Stomach smooth muscle (tissue), 2 donors: ENCODE measurements at regions not wholly inside any gene's neighbourhood (a gene's known extent, or its start where the extent isn't known, plus 50 kb on each side); places are given as distances from the start of the nearest gene placed in this dataset.

Experiments
- H3K27ac ChIP-seq: one replicate; pipeline ENCODE4 v1.7.0; 2013; ENCODE audit warnings: mild to moderate bottlenecking, low read length, inconsistent platforms
- H3K27me3 ChIP-seq, 2 donors: one replicate each; pipeline ENCODE4 v1.7.0; 2013; ENCODE audit warnings: low read length in 2 of 2; ENCODE audit not compliant: insufficient read depth in 2 of 2, control insufficient read depth in 1 of 2
- H3K36me3 ChIP-seq, 2 donors: one replicate each; pipeline ENCODE4 v1.7.0; 2013; ENCODE audit warnings: low read length in 2 of 2; ENCODE audit not compliant: control insufficient read depth in 2 of 2, insufficient read depth in 2 of 2
- H3K4me1 ChIP-seq: one replicate; pipeline ENCODE4 v1.7.0; 2013; ENCODE audit warnings: low read length; ENCODE audit not compliant: control insufficient read depth, insufficient read depth
- H3K4me3 ChIP-seq, 2 donors: one replicate each; pipeline ENCODE4 v1.7.0; 2013; ENCODE audit warnings: low read length in 2 of 2
- H3K9ac ChIP-seq, 2 donors: one replicate each; pipeline ENCODE4 v1.7.0; 2013; ENCODE audit warnings: low read length in 2 of 2, mild to moderate bottlenecking in 1 of 2
- H3K9me3 ChIP-seq, 2 donors: one replicate each; pipeline ENCODE4 v1.7.0; 2013; ENCODE audit warnings: low read length in 2 of 2; ENCODE audit not compliant: control insufficient read depth in 2 of 2
- donor health status: healthy.
- donor health status: Pancreatic carcinoma.

DNA sequence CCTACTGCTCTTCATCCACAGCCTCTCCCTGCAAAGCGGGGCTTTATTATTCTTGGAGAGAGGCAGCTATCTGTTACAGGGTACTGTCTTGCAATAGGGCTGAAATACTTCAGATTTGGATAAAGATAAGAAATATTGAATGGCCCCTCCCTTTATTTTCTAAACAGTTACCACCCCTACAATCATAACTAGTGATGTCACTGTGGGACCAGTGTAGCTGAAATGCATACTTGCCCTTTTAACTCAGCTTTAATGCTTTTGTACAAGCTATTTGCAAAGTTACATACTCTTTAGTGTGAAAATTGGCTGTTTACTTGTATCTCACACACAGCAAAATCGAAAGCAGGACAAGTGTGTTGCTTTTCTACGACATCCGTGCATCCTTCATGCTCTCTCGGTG, 261.7 kb upstream of the GATB start:
- Histone ChIP-seq H3K4me3 (no peak overlapping the region), H3K9ac (no peak overlapping the region), H3K9me3 (no peaks in the 10 kb centered on the region), H3K27me3 (no peaks in the 10 kb centered on the region), H3K4me1 (no peaks in the 10 kb centered on the region), H3K36me3 (no peaks in the 10 kb centered on the region), H3K27ac (no peak overlapping the region)

DNA sequence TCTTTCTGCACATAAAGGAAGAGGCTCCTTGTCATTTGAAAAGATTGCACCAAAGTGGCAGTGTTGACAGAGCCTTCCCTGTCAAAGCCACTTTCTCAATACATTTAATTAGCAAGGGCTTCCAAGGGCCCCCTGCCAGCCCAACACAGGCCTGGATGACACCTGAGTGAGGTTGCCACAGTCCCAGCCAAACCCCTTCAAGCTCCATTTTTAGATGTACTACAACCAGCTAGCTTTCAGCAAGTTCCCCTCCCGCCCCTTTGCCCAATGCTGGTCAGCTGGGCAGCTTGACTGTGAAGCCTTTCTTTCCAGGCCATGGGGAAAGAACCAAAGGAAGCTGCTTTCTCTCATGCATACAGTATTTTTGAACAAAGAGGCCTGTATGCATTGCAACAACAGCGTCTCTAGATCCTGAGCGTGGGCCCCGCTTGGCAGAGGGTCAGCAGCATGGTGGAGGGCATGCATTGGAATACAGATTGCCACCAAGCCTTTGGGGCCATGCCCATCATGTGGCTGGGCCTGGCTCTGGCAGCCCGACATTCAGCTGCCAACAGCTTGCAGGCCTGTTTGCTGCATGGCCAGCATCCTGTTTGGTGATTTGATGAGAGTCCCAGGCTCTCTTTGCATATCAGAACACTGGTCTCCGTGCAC, 261.1 kb upstream of the GATB start:
- Histone ChIP-seq H3K4me1 (no peaks in the 10 kb centered on the region), H3K36me3 (no peaks in the 10 kb centered on the region), H3K27ac (no peak overlapping the region), H3K4me3 (no peak overlapping the region), H3K27me3 (no peaks in the 10 kb centered on the region), H3K9me3 (no peaks in the 10 kb centered on the region), H3K9ac (no peak overlapping the region)

DNA sequence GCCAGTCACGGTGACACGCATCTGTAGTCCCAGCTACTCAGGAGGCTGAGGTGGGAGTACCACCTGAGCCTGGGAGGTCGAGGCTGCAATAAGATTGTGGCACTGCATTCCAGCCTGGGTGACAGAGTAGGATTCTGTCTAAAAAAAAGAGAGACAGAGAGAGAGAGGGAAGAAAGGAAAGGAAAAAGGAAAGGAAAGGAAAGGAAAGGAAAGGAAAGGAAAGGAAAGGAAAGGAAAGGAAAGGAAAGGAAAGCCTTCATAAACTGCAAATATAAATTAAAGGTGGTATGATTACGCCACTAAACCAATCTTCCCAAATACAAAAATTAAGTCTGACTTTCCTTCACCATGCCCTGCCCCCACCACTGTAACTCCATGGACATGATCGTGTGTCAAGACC, 259.3 kb upstream of the GATB start:
- Histone ChIP-seq H3K4me3 (no peak overlapping the region), H3K9ac (no peak overlapping the region), H3K36me3 (no peaks in the 10 kb centered on the region), H3K4me1 (no peaks in the 10 kb centered on the region), H3K27ac (no peak overlapping the region), H3K9me3 (no peaks in the 10 kb centered on the region), H3K27me3 (no peaks in the 10 kb centered on the region)

DNA sequence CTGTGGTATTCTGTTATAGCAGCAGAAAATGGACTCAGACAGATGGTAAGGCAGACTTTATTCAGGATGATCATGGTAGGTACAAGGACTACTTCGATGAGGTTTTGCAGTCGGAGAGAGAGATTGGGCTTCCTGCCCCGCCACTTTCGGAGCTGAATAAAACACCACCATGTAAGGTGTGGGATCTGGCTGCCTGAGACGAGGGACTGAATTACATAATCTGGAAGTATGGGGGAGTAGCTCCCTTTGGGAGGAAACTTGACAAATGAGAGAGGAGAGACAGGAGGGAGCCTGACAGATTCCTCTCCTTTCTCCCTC, 255.5 kb upstream of the GATB start:
- H3K27me3 ChIP-seq, result no peaks in the 10 kb centered on the region
- no peaks in the 10 kb centered on the region for H3K4me1 ChIP-seq
- no peaks in the 10 kb centered on the region for H3K36me3 ChIP-seq
- H3K9ac ChIP-seq, result no peak overlapping the region
- no peak overlapping the region for H3K4me3 ChIP-seq
- H3K27ac ChIP-seq, result no peak overlapping the region
- H3K9me3 ChIP-seq, result peaks cover 0 to 4% of the 10 kb centered on the region in 2 donors

DNA sequence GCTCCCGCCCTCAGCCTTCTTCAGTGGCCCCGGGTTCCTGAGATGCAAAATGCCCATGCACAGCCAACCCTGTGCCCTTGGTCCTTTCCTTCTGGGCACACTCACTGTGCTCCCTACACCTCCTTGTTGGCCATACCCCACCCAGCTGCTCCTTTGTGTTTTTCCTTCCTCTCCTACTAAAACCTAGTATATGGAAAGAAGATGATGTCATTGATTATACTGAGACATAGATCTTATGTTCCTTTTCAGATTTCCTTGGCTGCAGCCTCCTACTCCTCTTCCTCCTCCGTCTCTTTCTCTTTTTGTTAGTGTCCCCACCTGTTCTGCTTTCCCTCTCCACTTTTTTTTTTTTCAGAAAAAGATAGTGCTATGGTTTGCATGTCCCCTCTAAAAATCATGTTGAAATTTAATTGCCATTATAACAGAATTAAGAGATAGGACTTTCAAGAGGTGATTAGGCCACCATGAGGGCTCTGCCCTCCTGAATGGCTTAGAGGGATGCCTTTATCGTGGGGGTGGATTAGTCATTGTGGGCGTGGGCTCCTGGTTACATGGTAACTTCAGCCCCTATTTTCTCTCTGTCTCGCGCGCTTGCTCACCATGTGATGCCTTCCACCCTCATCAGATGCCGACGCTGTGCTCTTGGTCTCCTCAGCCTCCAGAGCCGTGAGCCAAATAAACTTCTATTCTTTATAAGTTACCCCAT, 254.9 kb upstream of the GATB start:
- Histone ChIP-seq H3K36me3 (no peaks in the 10 kb centered on the region), H3K9me3 (peaks cover 0 to 4% of the 10 kb centered on the region in 2 donors), H3K27ac (no peak overlapping the region), H3K27me3 (no peaks in the 10 kb centered on the region), H3K9ac (no peak overlapping the region), H3K4me1 (no peaks in the 10 kb centered on the region), H3K4me3 (no peak overlapping the region)

DNA sequence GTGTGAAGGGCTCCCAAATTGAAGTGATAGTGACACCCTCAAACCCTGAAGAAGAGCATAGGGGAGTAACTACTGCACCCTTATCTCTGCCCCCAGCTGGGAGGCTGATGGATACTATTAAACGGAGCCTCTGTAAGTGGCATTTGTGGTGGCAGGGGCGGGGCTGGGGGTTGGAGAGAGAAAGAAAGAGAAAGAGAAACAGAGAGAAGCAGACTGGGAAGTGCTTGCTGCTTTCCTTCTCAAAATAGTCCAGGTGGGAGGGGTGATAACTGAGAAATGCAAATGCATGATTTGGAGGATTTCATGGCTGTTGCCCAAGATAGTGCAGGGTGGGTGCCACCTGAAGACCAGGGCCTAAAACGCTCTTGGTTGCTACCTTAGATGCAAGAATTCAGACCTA, 253.5 kb upstream of the GATB start:
- Histone ChIP-seq H3K4me1 (no peaks in the 10 kb centered on the region), H3K4me3 (no peak overlapping the region), H3K27me3 (no peaks in the 10 kb centered on the region), H3K27ac (no peak overlapping the region), H3K9ac (no peak overlapping the region), H3K36me3 (no peaks in the 10 kb centered on the region), H3K9me3 (peaks cover 0 to 4% of the 10 kb centered on the region in 2 donors)

DNA sequence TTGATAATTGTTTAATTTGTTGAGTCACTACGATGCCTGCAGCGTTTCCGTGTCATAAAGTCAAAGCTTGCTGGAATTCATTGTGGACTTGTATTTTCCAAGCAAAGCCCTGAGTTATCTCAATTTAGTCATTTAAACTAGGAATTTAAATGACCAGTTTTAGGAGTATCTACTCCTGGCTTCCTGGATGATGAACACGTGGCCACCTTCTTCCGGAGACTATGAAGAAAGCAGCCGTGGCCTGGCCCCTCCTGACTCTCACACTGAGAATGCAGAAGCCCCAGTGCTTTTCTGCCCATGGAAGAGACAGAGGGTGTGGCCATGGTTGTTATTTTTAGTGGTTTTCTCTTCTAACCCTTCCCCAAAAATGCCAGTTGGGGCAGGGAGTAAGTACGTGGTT, 250.7 kb upstream of the GATB start:
- no peaks in the 10 kb centered on the region for H3K36me3 ChIP-seq
- H3K4me1 ChIP-seq, result no peaks in the 10 kb centered on the region
- H3K4me3 ChIP-seq, result no peak overlapping the region
- peaks cover 0 to 4% of the 10 kb centered on the region in 2 donors for H3K9me3 ChIP-seq
- no peaks in the 10 kb centered on the region for H3K27me3 ChIP-seq
- H3K27ac ChIP-seq, result no peak overlapping the region
- no peak overlapping the region for H3K9ac ChIP-seq

DNA sequence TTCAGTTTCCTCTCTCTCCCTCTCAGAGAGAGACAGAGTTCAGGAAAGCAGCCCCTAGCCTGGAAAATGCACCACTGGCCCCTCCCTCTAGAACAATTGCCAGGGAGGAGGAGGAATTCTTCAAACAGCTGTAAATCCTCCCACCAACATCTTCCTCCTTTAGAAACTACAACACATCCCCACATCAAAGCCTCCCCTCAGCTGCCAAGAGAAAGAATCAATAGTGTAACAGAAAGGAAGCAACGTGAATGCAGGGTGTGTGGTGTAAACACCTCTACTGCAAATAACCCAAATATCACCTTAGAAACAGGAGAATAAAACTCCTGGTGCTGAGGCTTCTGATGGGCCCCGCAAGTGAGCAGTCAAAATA, 249.9 kb upstream of the GATB start:
- Histone ChIP-seq H3K36me3 (no peaks in the 10 kb centered on the region), H3K27me3 (no peaks in the 10 kb centered on the region), H3K4me3 (no peak overlapping the region), H3K4me1 (no peaks in the 10 kb centered on the region), H3K9me3 (peaks cover 0 to 4% of the 10 kb centered on the region in 2 donors), H3K9ac (no peak overlapping the region), H3K27ac (no peak overlapping the region)

DNA sequence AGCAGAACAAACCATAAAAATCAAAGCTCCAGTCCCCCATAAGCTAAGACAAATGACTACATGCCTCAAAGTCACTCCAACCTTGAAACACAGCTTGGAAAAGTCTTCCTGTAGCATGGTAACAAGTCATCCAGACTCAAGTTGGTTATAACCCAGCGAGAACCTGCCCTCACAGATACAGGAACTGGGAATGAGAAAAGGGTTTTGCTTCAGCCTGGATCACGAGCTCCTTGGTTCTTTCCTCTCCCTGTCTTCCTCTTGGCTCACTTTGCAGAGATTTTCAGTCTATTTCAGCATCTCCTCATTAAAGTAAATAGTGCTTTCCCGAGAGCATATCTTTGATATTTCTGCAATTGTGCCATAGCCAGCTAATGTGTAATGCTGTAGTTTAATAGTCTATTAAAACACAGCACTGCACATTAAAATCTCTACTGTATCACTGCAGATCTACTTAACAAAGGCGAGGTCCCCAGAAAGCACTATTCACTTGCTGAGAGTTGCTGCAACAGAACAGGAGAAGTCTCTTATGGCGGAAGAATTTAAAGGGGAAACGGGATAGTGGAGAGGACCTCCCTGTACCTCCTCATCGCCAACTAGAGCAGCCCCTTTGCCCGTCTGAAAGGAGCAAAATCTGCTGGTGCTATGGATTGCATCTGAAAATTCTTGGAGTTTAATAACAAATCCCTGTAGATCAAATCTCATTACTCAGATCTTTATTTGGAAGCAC, 249.3 kb upstream of the GATB start:
- no peaks in the 10 kb centered on the region for H3K36me3 ChIP-seq
- H3K4me1 ChIP-seq, result no peaks in the 10 kb centered on the region
- no peaks in the 10 kb centered on the region for H3K27me3 ChIP-seq
- H3K9me3 ChIP-seq, result peaks cover 0 to 4% of the 10 kb centered on the region in 2 donors
- H3K27ac ChIP-seq, result no peak overlapping the region
- no peak overlapping the region for H3K9ac ChIP-seq
- no peak overlapping the region for H3K4me3 ChIP-seq

DNA sequence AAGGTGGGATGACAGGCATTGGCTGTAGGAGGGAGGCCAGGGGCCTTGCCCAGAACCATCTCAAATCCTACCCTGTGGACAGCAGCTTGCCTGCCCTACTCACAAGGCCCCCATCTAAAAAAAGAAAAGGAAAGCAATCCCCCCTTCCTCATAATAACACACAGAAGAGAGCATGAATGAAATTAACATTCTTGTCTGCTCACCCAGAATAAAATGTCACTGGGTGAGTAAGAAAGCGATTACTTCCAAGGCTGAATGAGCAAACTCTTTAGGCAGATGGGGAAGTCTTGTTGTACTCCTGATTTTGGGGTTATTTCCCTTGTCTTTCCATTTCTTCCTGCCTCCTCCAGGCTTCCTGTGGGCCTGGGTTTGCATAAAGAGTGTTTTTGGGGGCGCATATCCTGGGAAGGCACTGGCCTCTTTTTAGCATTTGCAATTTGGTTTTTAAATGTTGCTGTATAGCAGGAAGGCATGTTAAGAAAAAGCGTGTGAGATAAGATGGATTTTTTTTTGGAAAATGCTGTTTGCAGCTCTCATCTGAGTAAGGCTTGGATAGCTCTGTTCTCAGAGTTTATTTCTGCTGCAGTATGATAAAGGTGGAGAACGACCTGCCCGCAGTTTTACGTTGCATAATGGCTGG, 248.3 kb upstream of the GATB start:
- H3K4me3 ChIP-seq, result no peak overlapping the region
- H3K36me3 ChIP-seq, result no peaks in the 10 kb centered on the region
- H3K4me1 ChIP-seq, result no peaks in the 10 kb centered on the region
- H3K27me3 ChIP-seq, result no peaks in the 10 kb centered on the region
- H3K9ac ChIP-seq, result no peak overlapping the region
- peaks cover 0 to 4% of the 10 kb centered on the region in 2 donors for H3K9me3 ChIP-seq
- no peak overlapping the region for H3K27ac ChIP-seq
